HCT116 (cell line): ENCODE measurements at regions not wholly inside any gene's neighbourhood (a gene's known extent, or its start where the extent isn't known, plus 50 kb on each side); places are given as distances from the start of the nearest gene placed in this dataset.
"Not testable (repeated sequence)": the region's sequence is repeated elsewhere in the genome, so short reads cannot be mapped to it uniquely, and the experiment has no call there.

Experiments
- ATAC-seq: fragments of 200-7000 bp; cut with Tn5 transposase; 2 replicates; pipeline ENCODE4 v1.9.1; 2020; ENCODE audit warnings: mild to moderate bottlenecking, moderate library complexity
- BruUV-seq: library from RNA; stranded (reverse); fragments of 400-500 nt; replicated peaks from 2 replicates; lab custom pipeline; 2021; lab: Mats Ljungman, UMichigan
- CTCF ChIA-PET: fragments of 300-600 bp; sonication (Branson Sonifier 250); formaldehyde crosslinking; loops from one replicate; lab custom pipeline; 2021; ENCODE audit warnings: antibody characterized with exemption; lab: Charles Lee
- POLR2A ChIA-PET: fragments of 300-600, 350-600 bp; sonication (Branson Sonifier 250); formaldehyde crosslinking; loops from one replicate; lab custom pipeline; 2021; ENCODE audit warnings: antibody characterized with exemption; lab: Charles Lee
- RAD21 ChIA-PET, 2 experiments: fragments of 300-600 bp; sonication (Branson Sonifier 250); formaldehyde crosslinking; loops; one replicate each; lab custom pipeline; 2023; ENCODE audit warnings: low total read pairs in 2 of 2; ENCODE audit not compliant: uncharacterized antibody in 2 of 2, unreplicated experiment in 2 of 2, low non-redundant PET in 1 of 2; lab: Charles Lee
- DNase-seq: peaks from one replicate; pipeline ENCODE4 v3.0.0-alpha.2; 2010; ENCODE audit warnings: low read depth, low spot score
- H2AFZ ChIP-seq: fragments of 200-600 bp; shearing (Covaris generic), sonication (generic); 2 replicates; pipeline ENCODE4 v1.6.1; 2017; ENCODE audit warnings: low read depth, mixed run types, mixed read lengths, antibody characterized with exemption, low read length; ENCODE audit not compliant: poor library complexity, severe bottlenecking
- H3K27ac ChIP-seq: 2 replicates; pipeline ENCODE4 v1.5.1; 2012; ENCODE audit warnings: low read depth, low read length
- H3K27me3 ChIP-seq: fragments of 200-600 bp; sonication (generic); 2 replicates; pipeline ENCODE4 v1.6.1; 2016; ENCODE audit warnings: mixed run types, low read length, mixed read lengths; ENCODE audit not compliant: insufficient read depth
- H3K36me3 ChIP-seq, 2 experiments: fragments of 200-500 bp in 1 of 2; fragments of 200-600 bp in 1 of 2; sonication (Bioruptor generic) in 1 of 2; sonication (generic) in 1 of 2; 2 replicates each; pipeline versions ENCODE4 v1.5.1 to v1.6.1; 2014 to 2016; ENCODE audit warnings: low read length in 2 of 2, inconsistent platforms in 1 of 2, mixed read lengths in 1 of 2, mixed run types in 1 of 2; ENCODE audit not compliant: insufficient read depth in 2 of 2, control insufficient read depth in 1 of 2
- H3K4me1 ChIP-seq, 2 experiments: fragments of 200-600 bp in 1 of 2; sonication (generic) in 1 of 2; 2 replicates each; pipeline versions ENCODE4 v1.5.1 to v1.6.1; 2012 to 2017; ENCODE audit warnings: low read length in 2 of 2, inconsistent platforms in 1 of 2, mild to moderate bottlenecking in 1 of 2, mixed read lengths in 1 of 2, mixed run types in 1 of 2, moderate library complexity in 1 of 2; ENCODE audit not compliant: insufficient read depth in 2 of 2, control insufficient read depth in 1 of 2
- H3K4me2 ChIP-seq: fragments of 200-600 bp; sonication (generic); 2 replicates; pipeline ENCODE4 v1.6.1; 2017; ENCODE audit warnings: mixed run types, low read length, mixed read lengths
- H3K4me3 ChIP-seq, 2 experiments: fragments of 200-600 bp in 1 of 2; sonication (generic) in 1 of 2; replicated peaks in 1 of 2; 2 replicates each; pipeline ENCODE4 v1.5.1; 2011 to 2016; ENCODE audit warnings: low read length in 2 of 2, control low read depth in 1 of 2, low read depth in 1 of 2, mild to moderate bottlenecking in 1 of 2, mixed read lengths in 1 of 2, mixed run types in 1 of 2
- H3K79me2 ChIP-seq: fragments of 200-600 bp; sonication (generic); 2 replicates; pipeline ENCODE4 v1.6.1; 2017; ENCODE audit warnings: mild to moderate bottlenecking, mixed run types, low read length, moderate library complexity, mixed read lengths; ENCODE audit not compliant: insufficient read depth
- H3K9ac ChIP-seq: fragments of 200-600 bp; sonication (generic); 2 replicates; pipeline ENCODE4 v1.6.1; 2016; ENCODE audit warnings: low read length, mixed read lengths
- H3K9me2 ChIP-seq: fragments of 200-600 bp; sonication (generic), shearing (Covaris generic); 2 replicates; pipeline ENCODE4 v1.6.1; 2017; ENCODE audit warnings: mixed run types, mild to moderate bottlenecking, moderate library complexity; ENCODE audit not compliant: insufficient read depth
- H3K9me3 ChIP-seq, 2 experiments: fragments of 200-500 bp in 1 of 2; fragments of 200-600 bp in 1 of 2; sonication (Bioruptor generic) in 1 of 2; sonication (generic) in 1 of 2; 2 replicates each; pipeline ENCODE4 v1.6.1; 2014 to 2017; ENCODE audit warnings: low read length in 2 of 2, mixed read lengths in 2 of 2, inconsistent platforms in 1 of 2, low read depth in 1 of 2, mild to moderate bottlenecking in 1 of 2, mixed run types in 1 of 2, moderate library complexity in 1 of 2; ENCODE audit not compliant: control insufficient read depth in 1 of 2, insufficient read depth in 1 of 2
- H4K20me1 ChIP-seq: fragments of 200-600 bp; sonication (generic), shearing (Covaris generic); 2 replicates; pipeline ENCODE4 v1.6.1; 2017; ENCODE audit warnings: mixed run types, mild to moderate bottlenecking, moderate library complexity; ENCODE audit not compliant: insufficient read depth
- intact Hi-C: fragments of 100-400 bp; cut with micrococcal nuclease; formaldehyde crosslinking; loops from 2 replicates; pipeline ENCODE4 v1.10.0; 2022

- H3K4me3 ChIP-seq, H2AFZ ChIP-seq, CTCF ChIA-PET, H3K79me2 ChIP-seq, POLR2A ChIA-PET, H3K9me2 ChIP-seq, BruUV-seq, H4K20me1 ChIP-seq, H3K9ac ChIP-seq, H3K4me2 ChIP-seq, H3K27ac ChIP-seq, intact Hi-C loops, H3K4me1 ChIP-seq, H3K36me3 ChIP-seq, ATAC-seq, RAD21 ChIA-PET, DNase-seq, H3K9me3 ChIP-seq, H3K27me3 ChIP-seq: not testable (repeated sequence)
Measured at GRCh38 chr21:6428498-6429092, 4092.8 kb upstream of the TPTE start.

- H3K4me1 ChIP-seq, H3K79me2 ChIP-seq, H3K9me2 ChIP-seq, DNase-seq, RAD21 ChIA-PET, H3K4me2 ChIP-seq, intact Hi-C loops, CTCF ChIA-PET, H2AFZ ChIP-seq, H3K27ac ChIP-seq, ATAC-seq, BruUV-seq, H3K4me3 ChIP-seq, H3K9ac ChIP-seq, H4K20me1 ChIP-seq, H3K36me3 ChIP-seq, H3K9me3 ChIP-seq, POLR2A ChIA-PET, H3K27me3 ChIP-seq: not testable (repeated sequence)
Measured at GRCh38 chr21:6429924-6430323, 4091.5 kb upstream of the TPTE start.

- ATAC-seq, H3K9ac ChIP-seq, RAD21 ChIA-PET, H3K9me3 ChIP-seq, POLR2A ChIA-PET, H3K9me2 ChIP-seq, H3K4me1 ChIP-seq, CTCF ChIA-PET, H3K36me3 ChIP-seq, H4K20me1 ChIP-seq, intact Hi-C loops, H3K27me3 ChIP-seq, H3K4me3 ChIP-seq, H3K4me2 ChIP-seq, BruUV-seq, DNase-seq, H2AFZ ChIP-seq, H3K79me2 ChIP-seq, H3K27ac ChIP-seq: not testable (repeated sequence)
Measured at GRCh38 chr21:6433149-6433548, 4088.2 kb upstream of the TPTE start.

GRCh38 chr21:6436205-6436604 lies 4085.2 kb upstream of the TPTE start:
- DNase-seq, H3K4me1 ChIP-seq, H3K36me3 ChIP-seq, H3K27ac ChIP-seq, RAD21 ChIA-PET, CTCF ChIA-PET, H3K9me3 ChIP-seq, H3K9ac ChIP-seq, H3K27me3 ChIP-seq, intact Hi-C loops, H2AFZ ChIP-seq, BruUV-seq, ATAC-seq, H3K4me2 ChIP-seq, H3K79me2 ChIP-seq, H4K20me1 ChIP-seq, H3K9me2 ChIP-seq, POLR2A ChIA-PET, H3K4me3 ChIP-seq: not testable (repeated sequence)
